ENCODE measurements at regions not wholly inside any gene's neighbourhood (a gene's known extent, or its start where the extent isn't known, plus 50 kb on each side); places are given as distances from the start of the nearest gene placed in this dataset.
"Not testable (repeated sequence)": the region's sequence is repeated elsewhere in the genome, so short reads cannot be mapped to it uniquely, and the experiment has no call there.

GRCh38 chr3:144023543-144023942 lies 51.9 kb downstream of the DIPK2A start:
- not testable (repeated sequence) for DNase-seq

GRCh38 chr3:144028798-144029411 lies 57.3 kb downstream of the DIPK2A start:
- DNase-seq: no peak

GRCh38 chr3:144029769-144030168 lies 58.1 kb downstream of the DIPK2A start:
- DNase-seq: no peak

GRCh38 chr3:144031938-144032337 lies 60.3 kb downstream of the DIPK2A start:
- DNase-seq: no peak

- DNase-seq: no peak
Measured at GRCh38 chr3:144032531-144033239, 61.1 kb downstream of the DIPK2A start.

GRCh38 chr3:144033240-144033589 lies 61.6 kb downstream of the DIPK2A start:
- no peak for DNase-seq

- no peak for DNase-seq
Measured at GRCh38 chr3:144033863-144034262, 62.2 kb downstream of the DIPK2A start.

- DNase-seq: no peak
Measured at GRCh38 chr3:144034715-144035290, 63.2 kb downstream of the DIPK2A start.

- DNase-seq: no peak
Measured at GRCh38 chr3:144036498-144036897, 64.9 kb downstream of the DIPK2A start.

GRCh38 chr3:144039661-144040060 lies 68.0 kb downstream of the DIPK2A start:
- no peak for DNase-seq

- no peak for DNase-seq
Measured at GRCh38 chr3:144041960-144042556, 70.4 kb downstream of the DIPK2A start.

- DNase-seq: no peak
Measured at GRCh38 chr3:144045766-144046165, 74.1 kb downstream of the DIPK2A start.

- no peak for DNase-seq
Measured at GRCh38 chr3:144049374-144049773, 77.8 kb downstream of the DIPK2A start.

GRCh38 chr3:144051211-144051610 lies 79.6 kb downstream of the DIPK2A start:
- DNase-seq: no peak

GRCh38 chr3:144052275-144052674 lies 80.7 kb downstream of the DIPK2A start:
- no peak for DNase-seq

- no peak for DNase-seq
Measured at GRCh38 chr3:144053121-144053520, 81.5 kb downstream of the DIPK2A start.

- no peak for DNase-seq
Measured at GRCh38 chr3:144054766-144055165, 83.1 kb downstream of the DIPK2A start.

- no peak for DNase-seq
Measured at GRCh38 chr3:144055604-144056003, 84.0 kb downstream of the DIPK2A start.

- DNase-seq: no peak
Measured at GRCh38 chr3:144058713-144059112, 87.1 kb downstream of the DIPK2A start.

- no peak for DNase-seq
Measured at GRCh38 chr3:144059481-144059880, 87.9 kb downstream of the DIPK2A start.

- no peak for DNase-seq
Measured at GRCh38 chr3:144060881-144061280, 89.3 kb downstream of the DIPK2A start.

GRCh38 chr3:144063306-144063705 lies 91.7 kb downstream of the DIPK2A start:
- no peak for DNase-seq

- DNase-seq: no peak
Measured at GRCh38 chr3:144067059-144067458, 95.4 kb downstream of the DIPK2A start.

- no peak for DNase-seq
Measured at GRCh38 chr3:144073698-144074097, 102.1 kb downstream of the DIPK2A start.
